IPS-NIHi11 (cell line): ENCODE measurements at regions not wholly inside any gene's neighbourhood (a gene's known extent, or its start where the extent isn't known, plus 50 kb on each side); places are given as distances from the start of the nearest gene placed in this dataset.
A peak's percentile ranks its signal among the peaks of the same experiment; 100 is the strongest.

Experiments used
- DNase-seq: peaks from one replicate; pipeline ENCODE4 v3.0.0; 2012; ENCODE audit warnings: mixed read lengths, low spot score

DNA sequence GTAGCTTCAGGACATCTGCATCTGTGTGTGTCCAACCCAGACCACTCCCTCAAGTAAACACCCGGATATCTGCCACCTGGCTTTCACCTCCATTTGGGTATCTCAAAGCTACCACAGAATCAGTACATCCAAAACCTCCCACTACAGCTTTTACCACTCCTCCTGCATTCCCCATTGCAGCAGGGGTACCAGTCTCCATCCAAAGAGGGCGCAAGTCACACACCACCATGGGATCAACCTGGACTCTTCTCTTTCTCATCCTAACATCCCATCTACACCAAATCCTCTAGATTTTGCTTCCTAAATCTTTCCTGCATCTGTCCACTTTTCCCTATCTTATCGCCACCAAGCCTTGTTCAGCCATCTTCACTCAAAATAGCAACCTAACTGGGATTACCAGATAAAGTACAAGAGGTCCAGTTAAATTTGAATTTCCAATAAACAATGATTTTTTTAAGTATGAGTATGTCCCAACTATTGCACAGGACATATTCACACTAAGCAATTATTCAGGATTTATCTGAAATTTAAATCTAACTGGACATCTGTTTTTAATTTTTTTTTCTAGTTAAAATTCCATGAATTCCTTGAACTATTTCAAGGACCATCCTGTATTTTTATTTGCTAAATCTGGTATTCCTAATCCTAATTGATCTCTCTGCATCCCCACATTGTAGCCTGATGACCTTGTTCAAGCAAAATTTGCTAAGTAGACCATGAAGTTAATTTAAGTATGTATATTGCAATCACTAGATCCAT, 164.3 kb upstream of the MLN start:
- DNase-seq = peak; percentile 68

DNA sequence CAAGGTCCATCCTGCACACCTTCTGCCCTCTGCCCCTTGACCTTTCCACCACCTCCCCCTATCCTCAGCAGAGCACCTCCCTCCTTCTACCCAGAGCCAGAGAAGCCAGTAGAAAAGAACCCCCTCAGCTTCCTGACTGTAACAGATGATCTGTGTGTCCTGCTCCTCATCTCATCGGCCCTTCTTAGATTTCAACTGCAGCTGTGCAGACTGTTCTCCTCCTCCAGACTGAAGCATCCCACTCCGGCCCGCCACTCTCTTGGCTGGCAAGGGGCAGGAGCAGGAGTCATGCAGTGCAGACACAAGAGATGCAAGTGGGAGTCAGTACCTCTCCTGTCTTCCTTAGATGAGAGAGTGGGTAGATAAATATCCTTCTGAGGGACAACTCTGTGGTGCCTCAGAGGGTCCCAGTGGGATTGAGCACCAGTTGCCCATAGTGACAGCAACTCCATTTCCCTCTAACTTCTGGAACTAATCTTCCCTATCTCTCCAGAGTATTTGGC, 163.5 kb upstream of the MLN start:
- no peak for DNase-seq

DNA sequence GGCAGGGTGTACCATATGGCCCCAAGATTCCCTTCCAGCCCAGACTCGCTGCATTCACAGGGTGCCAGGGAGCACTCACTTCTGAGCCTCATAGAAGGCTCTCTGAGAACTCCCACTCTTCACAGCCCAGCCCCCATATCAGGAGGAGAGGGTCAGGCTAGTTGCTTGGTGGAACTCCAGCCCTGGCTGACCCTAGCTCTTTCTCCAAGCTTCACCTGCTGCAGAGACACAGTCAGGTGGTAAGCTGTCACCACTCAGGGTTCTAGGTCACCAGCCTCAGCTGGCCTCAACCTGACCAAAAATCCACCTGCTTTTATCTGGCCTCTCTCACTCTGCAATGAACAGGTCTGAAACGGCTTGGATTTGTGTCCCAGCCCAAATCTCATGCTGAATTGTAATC, 162.7 kb upstream of the MLN start:
- DNase-seq = no peak

DNA sequence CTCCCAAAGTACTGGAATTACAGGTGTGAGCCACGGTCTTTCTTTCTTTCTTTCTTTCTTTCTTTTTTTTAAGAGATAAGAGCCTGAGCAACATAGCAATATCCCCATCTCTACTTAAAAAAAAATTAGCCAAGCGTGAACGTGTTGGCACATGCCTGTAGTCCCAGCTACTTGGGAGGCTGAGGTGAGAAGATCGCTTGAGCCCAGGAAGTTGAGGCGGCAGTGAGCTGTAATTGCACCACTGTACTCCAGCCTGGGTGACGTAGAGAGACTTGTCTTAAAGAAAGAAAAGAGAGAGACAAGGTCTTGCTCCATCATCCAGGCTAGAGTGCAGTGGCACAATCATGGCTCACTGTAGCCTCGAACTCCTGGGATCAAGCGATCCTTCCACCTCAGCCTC, 162.0 kb upstream of the MLN start:
- no peak for DNase-seq

DNA sequence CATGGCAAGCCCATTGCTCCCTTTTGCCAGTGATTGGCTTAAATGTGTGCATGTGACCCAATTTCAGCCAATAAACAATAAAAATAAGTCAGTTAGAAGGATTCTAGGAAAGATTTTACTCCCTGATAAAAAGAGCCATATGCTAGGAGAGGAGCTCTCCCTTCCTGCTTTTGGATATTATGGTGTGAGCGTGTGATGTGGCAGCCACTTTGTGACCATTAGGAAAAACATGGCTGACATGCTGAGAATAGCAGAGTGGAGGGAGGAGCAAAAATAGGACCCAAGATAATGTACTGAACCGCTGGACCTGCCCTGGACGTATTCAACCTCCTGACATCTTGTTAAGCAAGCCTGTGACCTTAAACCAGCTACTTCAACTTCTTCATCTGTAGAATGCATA, 160.6 kb upstream of the MLN start:
- no peak for DNase-seq

DNA sequence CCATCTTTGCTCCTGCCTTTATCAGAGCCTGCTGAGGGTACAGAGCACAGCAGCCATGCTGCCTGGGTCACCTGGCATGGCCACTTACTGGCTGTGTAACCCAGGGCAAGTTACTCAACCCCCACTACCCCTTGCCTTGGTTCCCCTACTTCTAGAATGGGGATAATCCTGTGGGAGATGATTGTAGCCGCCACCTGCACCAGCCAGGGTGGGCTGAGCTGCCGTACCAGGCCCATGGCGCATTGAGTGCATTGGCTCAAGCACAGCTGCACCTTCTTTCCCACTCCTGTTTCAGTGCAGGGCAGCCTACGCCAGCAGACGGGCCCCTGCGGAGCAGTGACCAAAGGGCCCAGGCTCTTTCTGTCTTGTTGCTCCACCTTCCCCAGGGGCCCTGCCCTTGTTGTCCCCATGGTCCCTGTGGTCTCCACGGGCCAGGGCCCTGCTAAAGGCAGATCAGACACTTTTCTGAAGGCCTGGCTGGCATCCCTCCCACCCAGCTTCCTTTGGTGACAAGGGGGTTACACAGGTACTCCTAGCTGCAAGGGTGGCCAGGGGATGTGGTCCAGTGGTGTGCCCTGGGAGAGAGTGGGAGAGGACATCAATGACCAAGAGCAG, 159.4 kb upstream of the MLN start:
- no peak for DNase-seq

DNA sequence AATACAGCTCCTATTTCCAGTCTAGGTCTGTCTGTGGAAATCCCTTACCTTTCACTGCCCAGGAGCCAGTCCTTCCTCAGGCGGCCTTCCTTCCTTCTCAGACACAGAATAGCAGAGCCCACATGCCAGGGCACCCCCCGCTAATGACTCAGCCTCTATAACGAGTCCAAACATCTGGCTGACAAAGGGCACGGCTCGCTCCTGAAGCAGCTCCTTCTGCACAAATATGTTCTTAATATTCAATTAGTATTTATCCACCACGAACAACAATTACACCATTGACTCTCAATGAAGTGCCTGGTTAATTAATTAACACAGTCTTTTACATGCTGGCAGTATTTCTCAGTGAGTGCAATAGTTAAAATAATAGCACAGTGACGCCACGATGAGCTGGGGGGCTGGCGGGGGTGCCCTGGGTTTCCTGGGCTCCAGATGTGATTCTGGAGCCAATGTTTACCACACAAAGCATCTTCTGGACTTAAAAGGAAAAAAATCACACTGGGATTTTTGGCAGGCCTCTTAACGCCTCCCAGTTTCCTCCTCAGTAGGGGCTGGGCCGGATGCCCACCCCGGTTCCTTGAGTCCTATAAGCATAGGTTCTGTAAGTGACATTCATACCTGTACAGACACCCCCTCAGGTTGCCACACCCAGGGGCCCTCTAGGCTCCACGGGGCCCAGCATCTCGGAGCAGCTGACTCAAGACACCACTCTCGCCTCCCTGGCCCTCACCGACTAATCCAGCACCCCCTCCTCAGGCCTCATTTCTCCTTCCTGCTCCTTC, 158.6 kb upstream of the MLN start:
- DNase-seq = no peak

DNA sequence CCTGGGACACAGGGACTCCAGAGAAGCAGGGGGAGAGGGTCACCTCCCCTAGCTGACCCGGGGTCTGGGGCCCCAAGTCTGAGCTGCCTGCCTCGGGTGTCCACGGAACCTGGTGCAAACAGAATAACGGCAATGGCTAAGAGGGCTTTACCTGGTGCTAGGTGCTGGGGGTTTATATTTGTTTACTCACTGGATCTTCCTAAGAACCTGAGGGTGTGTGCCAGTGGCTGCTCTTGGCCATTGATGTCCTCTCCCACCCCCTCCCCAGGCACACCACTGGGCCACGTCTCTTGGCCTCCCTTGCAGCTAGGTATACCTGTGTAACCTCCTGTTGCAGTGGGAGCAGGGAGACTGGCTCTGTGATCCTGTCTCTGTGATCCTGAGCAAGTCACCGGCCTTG, 157.9 kb upstream of the MLN start:
- DNase-seq = no peak

DNA sequence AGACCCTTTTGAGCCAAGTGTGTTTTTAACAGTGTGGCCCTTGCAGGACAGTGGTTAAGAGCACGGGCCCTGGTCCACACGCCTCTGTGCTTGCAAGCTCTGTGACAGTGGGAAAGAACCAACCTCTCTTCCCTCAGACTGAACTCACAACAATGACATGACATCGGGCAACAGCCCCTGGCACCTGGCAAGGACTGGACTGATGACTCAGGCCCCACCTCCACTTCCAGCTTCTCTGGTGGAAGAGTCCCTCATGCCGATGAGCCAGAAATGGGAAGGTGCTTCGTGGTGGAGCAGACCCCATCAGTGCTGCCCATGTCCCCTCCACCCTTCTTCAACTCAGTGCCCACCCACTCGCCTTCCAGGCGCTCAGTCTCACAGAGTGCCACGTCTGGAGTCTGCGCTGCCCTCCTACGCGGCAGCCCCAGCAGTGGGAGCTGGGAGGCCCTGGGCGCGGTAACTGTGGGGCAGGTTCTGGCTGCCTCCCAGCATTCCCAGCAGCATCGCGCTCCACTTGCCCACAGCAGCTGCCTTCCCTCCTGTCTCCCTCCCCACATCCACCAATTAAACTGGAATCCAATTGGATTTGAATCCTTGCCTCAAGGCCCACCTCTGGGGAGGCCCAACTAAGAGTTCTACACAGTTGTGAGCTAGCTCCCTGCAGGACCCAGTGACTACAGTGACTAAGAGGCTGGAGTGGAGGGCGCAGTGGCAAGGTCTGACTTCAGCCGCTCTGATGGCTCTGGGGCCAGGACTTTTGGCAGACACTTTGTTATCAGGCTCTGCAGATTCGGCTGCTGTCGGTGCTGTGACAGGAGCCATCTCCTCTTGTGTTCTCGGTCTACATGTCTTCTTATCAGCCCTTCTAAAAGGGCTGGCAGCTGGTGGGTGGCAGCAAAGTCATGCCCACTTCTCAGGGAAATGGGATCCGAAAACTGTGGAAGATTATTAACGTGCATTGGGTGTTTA, 156.8 kb upstream of the MLN start:
- DNase-seq = no peak

DNA sequence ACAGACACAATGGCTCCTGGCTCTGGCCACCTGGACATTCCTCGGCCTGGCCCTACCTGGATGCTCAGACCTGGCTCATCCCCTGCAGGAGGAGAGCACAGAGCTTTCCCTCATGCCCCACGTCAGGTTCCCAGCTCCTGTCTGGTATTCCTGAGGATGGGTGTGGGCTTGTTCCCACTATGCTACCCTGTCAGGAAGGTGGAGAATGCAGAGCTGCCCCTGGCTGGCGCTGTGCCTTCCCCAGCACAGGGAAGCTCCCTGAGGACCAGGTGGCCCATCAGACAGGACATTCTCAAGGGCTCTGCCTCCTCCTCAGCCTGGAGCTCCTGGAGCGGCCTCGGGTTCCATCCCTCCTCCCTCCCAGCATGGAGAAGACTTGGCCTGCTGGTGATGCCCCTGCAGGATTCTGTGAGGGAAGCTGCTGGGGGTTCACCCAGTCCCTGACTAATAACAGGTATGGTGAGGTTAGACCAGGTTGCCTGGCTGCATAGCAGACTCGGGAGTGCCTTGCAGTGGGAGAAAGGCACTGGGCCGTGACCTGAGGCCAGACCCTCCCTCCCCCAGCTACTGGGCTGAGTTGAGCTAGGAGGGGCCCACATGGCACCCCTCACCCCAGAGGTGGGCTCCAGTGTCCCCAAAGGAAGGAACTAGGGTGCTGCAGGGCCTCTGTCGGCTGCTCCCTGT, 156.0 kb upstream of the MLN start:
- DNase-seq = no peak

DNA sequence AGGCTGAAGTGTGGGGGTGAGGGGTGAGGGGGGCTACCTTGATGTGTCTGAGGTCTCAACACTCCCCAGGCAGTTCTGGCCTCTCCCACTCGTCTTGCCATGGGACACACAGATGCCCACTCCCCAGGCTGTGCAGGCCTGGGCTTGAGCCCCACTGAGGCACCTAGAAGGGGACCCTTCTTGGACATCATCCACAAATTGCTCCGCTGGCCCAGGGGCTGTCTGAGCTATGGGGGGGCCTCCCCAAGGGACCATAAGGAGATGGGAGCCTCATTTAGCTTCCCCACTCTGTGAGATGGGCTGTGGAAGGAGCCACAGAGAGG, 155.5 kb upstream of the MLN start:
- no peak for DNase-seq

DNA sequence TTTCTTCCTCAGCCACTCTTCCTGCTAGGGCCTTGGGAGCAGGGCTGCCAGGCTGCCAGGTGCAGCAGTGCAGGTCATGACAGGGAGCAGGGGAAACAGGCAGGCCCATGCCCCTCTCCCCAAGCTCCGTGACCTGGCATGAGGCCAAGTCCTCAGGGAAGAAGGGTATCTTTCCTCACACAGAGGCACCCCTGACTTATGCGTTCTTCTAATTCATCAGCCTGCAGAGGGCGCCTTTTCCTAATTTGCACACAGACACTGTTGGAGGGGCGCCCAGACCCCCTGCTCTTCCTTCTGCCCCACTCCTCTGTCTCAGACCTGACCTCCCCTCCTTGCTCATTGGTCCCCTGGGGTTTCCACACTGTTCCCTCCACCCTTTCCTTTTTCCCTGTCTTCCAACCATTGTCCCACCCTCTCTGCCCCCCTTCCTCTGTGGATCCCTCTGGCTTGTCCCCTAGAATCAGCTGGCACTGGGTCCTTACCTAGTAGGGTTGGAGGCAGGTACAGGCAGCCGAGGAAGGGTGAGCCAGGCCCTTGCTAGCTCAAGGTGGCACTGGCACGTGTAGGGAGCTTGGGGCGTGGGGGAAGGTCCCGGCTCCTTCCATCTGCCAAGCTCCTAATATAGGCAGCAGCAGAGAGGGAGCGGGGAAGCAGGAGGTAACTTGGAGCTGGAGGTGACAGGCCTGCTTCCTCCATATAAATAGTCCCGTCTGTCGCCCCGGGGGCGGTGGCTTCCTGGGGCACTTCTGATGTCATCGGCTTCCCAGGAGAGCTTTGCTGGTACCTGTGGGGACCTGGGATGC, 154.9 kb upstream of the MLN start:
- DNase-seq = peak; percentile 74

DNA sequence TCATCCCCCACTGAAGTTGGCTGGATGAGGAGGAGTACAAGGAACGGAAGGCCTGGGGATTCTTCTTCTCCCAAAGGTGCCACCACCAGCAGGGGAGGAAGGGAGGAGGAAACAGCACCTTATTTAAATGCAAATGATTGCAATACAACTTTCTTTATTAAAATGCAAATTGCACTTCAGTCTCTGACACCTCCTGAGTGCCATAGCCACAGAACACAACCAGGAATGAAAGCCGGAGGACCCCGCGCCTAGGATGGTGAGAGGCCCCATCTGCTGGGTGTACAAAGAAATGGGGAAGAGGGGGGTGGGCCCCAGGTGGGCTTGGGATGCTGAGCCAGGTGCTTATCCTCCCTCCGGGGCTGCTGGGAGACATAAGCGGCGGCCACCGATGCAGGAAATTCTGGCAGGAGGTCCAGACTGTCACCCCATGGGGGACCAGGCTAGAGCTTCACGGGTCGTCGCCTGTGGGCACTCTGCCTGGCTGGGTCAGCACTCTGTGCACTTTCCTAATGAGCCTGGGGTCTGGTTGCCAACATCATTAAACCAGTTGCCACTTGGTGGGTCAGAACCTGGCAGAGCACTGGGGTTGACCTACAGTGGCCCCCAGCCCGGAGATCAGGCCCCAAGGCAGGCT, 154.2 kb upstream of the MLN start:
- DNase-seq = no peak

DNA sequence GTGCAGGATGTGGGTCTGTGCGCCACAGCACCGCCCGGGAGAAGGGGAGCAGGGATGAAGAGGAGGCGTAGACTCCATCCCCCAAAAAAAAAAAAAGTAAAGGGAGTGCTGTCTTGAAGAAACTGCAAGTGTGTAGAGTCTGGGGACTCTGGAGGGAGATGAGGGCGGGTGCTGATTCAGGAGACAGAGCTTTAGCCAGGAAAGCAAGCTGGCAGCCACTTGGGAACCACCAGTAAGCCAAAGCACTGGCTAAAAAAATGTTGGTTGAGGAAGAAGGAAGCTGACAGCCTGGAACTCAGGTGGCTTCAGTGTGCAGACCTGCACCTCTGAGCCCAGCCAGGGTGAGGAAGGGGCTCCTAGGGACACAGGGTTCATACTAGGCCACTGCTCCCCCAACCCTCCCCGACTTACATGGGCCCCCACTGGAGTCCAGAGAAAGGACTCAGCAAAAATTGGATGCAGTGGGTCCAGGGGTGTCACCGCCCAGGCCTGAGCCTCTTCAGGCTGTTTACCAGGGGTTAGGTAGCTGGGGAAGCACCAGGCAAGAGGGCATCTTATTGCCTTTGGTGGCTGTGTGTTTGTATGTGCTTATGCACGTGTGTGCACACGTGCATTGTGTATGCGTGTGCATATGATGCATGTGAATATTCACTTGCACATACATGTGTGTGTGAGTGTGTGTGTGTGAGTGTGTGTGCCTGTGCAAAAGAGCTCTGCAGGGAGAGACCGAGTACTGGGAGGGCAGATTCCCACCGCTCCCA, 153.5 kb upstream of the MLN start:
- no peak for DNase-seq

DNA sequence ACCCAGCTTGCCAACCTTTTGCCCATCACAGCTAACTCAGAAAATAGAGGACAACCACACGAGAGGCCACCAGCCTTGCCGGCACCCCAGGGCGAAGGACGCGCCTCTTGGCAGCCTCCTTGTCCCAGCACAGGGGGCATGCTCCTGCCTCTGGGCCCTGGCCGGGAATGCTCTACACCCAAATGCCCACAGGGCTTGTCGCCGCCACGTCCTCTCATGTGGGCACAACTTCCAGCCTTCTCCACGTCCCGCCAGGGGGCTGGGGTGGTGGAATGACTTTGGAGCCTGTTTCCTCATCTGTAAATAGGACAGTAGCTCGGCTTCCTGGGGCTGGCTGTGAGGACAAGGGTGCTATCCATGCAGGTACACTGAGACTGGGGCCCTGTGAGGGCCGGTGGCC, 152.4 kb upstream of the MLN start:
- no peak for DNase-seq

DNA sequence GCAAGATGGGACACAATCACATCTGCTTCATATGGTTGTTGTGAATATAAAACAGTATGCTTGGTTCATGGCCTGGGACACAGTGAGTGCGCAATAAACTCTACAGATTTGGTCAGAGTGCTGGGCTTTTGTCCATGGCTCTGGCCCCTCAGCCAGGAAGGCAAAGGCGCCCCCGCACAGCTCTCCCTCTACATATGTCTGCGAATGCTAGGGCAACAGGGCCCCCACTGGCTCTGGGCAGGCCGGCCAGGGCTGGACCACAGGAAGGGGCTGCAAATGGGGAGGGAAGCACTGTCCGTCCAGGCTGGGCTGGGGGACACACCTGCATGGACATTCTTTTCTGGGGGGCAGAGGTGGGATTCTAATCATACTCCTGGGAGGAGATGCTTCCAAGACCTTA, 151.8 kb upstream of the MLN start:
- no peak for DNase-seq

DNA sequence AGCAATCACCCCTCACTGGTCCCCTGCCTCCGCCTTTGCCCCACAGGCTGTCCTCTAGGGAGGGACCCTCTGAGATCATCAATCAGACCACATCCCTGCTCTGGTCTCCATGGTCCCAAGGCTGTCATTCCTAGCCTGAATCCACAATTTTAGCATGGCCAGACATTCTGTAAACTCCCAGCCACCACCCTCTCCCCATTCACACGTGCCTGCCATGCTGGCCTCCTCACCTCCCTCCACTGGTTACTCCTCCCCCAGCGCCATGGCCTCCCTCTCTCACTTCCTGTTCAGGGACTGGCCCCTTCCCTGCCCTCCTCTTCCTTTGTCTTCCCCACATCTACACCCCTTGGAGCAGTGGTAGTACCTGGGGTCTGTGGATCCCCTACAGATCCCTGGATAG, 150.7 kb upstream of the MLN start:
- DNase-seq = no peak

DNA sequence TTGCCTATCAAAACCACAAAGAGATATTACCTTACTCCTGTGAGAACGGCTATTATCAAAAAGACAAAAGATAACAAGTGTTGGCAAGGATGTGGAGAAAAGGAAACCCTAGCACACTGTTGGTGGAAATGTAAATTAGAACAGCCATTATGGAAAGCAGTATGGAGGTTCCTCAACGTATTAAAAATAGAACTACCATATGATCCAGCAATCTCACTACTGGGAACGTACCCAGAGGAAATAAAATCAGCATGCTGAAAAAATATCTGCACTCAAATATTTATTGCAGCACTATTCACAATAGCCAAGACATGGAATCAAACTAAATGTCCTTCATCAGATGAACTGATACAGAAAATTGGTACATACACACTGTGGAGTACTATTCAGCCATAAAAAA, 149.4 kb upstream of the MLN start:
- DNase-seq = no peak

DNA sequence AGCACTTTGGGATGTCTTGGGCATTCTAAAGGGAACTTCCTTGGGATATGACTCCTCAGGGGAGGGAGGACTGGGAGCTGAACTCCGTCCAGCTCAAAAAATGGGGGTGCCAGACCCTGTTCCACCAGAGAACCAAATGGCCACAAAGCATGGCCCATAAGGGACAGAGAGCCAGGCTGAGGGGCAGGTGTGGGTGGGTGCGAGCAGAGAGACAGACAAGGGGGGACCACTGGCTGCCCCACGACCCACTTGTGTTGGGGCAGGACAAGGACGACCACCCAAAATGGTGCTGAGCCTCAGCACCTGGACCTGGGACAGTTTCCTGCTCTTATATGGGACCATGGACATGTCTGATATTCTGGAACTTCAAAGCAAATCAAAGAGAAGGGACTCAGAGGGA, 148.2 kb upstream of the MLN start:
- no peak for DNase-seq
